PFSK-1 (cell line): ENCODE measurements at regions not wholly inside any gene's neighbourhood (a gene's known extent, or its start where the extent isn't known, plus 50 kb on each side); places are given as distances from the start of the nearest gene placed in this dataset.

Experiments
- FOXP2 ChIP-seq: optimal IDR thresholded peaks from 2 replicates; pipeline ENCODE3; 2011; ENCODE audit warnings: borderline replicate concordance, control low read depth, inconsistent platforms; ENCODE audit not compliant: insufficient read depth; ENCODE audit errors: extremely low read length, extremely low read depth
- POLR2AphosphoS5 ChIP-seq: IDR thresholded peaks from 2 replicates; pipeline ENCODE4 v1.6.1; 2012; ENCODE audit warnings: low read depth, mild to moderate bottlenecking, control low read depth, low read length, moderate library complexity
- REST ChIP-seq, 2 experiments: IDR thresholded peaks; 2 replicates each; pipeline versions ENCODE4 v1.6.1 to v1.8.0; 2011 to 2012; ENCODE audit warnings: low read depth in 2 of 2, low read length in 2 of 2, control low read depth in 1 of 2, inconsistent platforms in 1 of 2, mild to moderate bottlenecking in 1 of 2, moderate library complexity in 1 of 2; ENCODE audit not compliant: insufficient read depth in 1 of 2
- SIN3A ChIP-seq: IDR thresholded peaks from 2 replicates; pipeline ENCODE4 v1.6.1; 2012; ENCODE audit warnings: mild to moderate bottlenecking, low read length, moderate library complexity, borderline replicate concordance; ENCODE audit not compliant: insufficient read depth
- TAF1 ChIP-seq: IDR thresholded peaks from 2 replicates; pipeline ENCODE4 v1.6.1; 2012; ENCODE audit warnings: low read length, control low read depth, borderline replicate concordance; ENCODE audit not compliant: insufficient read depth

- TF ChIP-seq REST (IDR thresholded peaks at IDR 0.05; ENCODE audit: insufficient read depth in 1 of 2, low read depth in 2 of 2, low read length in 2 of 2) (no peak), POLR2AphosphoS5 (no peak), FOXP2 (no peak), TAF1 (no peak)
Observed at GRCh38 chr2:82814146-82814545, 1644.9 kb downstream of the SUCLG1 start.

- TF ChIP-seq SIN3A (no peak), TAF1 (no peak), REST (IDR thresholded peaks at IDR 0.05; ENCODE audit: insufficient read depth in 1 of 2, low read depth in 2 of 2, low read length in 2 of 2) (no peak), FOXP2 (no peak), POLR2AphosphoS5 (no peak)
Observed at GRCh38 chr2:82811946-82812345, 1647.1 kb downstream of the SUCLG1 start.

GRCh38 chr2:82803307-82803706 lies 1655.8 kb downstream of the SUCLG1 start:
- TF ChIP-seq SIN3A: no peak
- no peak for TF ChIP-seq TAF1
- no peak for TF ChIP-seq FOXP2
- no peak for TF ChIP-seq REST (IDR thresholded peaks at IDR 0.05; ENCODE audit: insufficient read depth in 1 of 2, low read depth in 2 of 2, low read length in 2 of 2)
- no peak for TF ChIP-seq POLR2AphosphoS5

GRCh38 chr2:82797469-82797868 lies 1661.6 kb downstream of the SUCLG1 start:
- TF ChIP-seq TAF1 (no peak), SIN3A (no peak), REST (IDR thresholded peaks at IDR 0.05; ENCODE audit: insufficient read depth in 1 of 2, low read depth in 2 of 2, low read length in 2 of 2) (no peak), POLR2AphosphoS5 (no peak), FOXP2 (no peak)

GRCh38 chr2:82796132-82796531 lies 1662.9 kb downstream of the SUCLG1 start:
- TF ChIP-seq POLR2AphosphoS5 (no peak), TAF1 (no peak), FOXP2 (no peak)
